Heart left ventricle (tissue), 13 donors: ENCODE measurements at regions not wholly inside any gene's neighbourhood (a gene's known extent, or its start where the extent isn't known, plus 50 kb on each side); places are given as distances from the start of the nearest gene placed in this dataset.

Experiments
- POLR2A ChIP-seq, 2 donors: fragments of 450-650 bp; IDR thresholded peaks; one replicate each; pipeline ENCODE4 v1.6.1; 2017; ENCODE audit warnings: antibody characterized with exemption in 2 of 2, mild to moderate bottlenecking in 2 of 2, moderate library complexity in 2 of 2
- TF ChIP-seq, protein P1 (sequence below), 12 donors: fragments of 200-600 bp; sonication (generic) in 4 of 12; IDR thresholded peaks; one replicate each; pipeline versions ENCODE4 v1.5.0 to v1.8.0; 2018 to 2022; ENCODE audit warnings: antibody characterized with exemption in 12 of 12, mild to moderate bottlenecking in 5 of 12
- donor health status: ischemic (EF 13 %, LVEDD 7.1; RV severe dilation, severe dysfunction).
- donor health status: DM: no; HTN: yes; CAD: no.
- donor health status: DM: no; HTN: no; CAD: no.
- donor health status: ischemic (EF 25% LVEDD 6.9; RV normal size, moderate dysfunction).
- donor health status: ischemic (EF 25% LVEDD 5.7; RV mildly dilated, moderate dysfunction).
- donor health status: ischemic (EF 35%, LVEDD 5.7; RV mildly dilated, moderate dysfunction).
- donor health status: nonischemic (EF 11% LVEDD 7.7; RV severe dilation, severe dysfunction).
- donor health status: DM: yes; HTN: yes; CAD: no.
- donor health status: PGD.
- donor health status: ischemic (EF 29% LVEDD 5.4; RV normal size, mild dysfunction).
- donor health status: nonischemic (EF 23%, LVEDD 6.1; RV moderate dilation, normal function).

DNA sequence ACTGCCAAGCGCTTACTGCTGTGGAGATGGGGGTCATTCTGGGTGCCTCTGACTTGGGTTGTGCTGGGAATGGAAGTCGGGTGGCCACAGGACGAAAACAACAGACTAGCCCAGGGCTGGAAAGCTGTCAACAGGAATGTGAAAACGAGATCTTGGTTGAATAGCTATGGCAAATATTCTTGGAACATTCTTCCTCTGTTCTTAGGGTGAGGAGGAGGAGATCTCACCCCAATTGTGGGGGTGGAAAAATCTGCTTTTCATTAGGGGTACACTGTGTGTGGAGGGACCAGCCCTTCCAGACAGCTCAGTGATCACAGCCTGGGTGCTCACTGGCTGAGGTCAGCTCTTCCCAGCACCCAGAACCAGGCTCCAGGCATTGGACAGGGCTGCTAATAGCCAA is 52.0 kb upstream of the PRSS23 start:
- no peak for TF ChIP-seq POLR2A (IDR thresholded peaks at IDR 0.05)
- TF ChIP-seq, protein P1, sequence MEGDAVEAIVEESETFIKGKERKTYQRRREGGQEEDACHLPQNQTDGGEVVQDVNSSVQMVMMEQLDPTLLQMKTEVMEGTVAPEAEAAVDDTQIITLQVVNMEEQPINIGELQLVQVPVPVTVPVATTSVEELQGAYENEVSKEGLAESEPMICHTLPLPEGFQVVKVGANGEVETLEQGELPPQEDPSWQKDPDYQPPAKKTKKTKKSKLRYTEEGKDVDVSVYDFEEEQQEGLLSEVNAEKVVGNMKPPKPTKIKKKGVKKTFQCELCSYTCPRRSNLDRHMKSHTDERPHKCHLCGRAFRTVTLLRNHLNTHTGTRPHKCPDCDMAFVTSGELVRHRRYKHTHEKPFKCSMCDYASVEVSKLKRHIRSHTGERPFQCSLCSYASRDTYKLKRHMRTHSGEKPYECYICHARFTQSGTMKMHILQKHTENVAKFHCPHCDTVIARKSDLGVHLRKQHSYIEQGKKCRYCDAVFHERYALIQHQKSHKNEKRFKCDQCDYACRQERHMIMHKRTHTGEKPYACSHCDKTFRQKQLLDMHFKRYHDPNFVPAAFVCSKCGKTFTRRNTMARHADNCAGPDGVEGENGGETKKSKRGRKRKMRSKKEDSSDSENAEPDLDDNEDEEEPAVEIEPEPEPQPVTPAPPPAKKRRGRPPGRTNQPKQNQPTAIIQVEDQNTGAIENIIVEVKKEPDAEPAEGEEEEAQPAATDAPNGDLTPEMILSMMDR (IDR thresholded peaks at IDR 0.05), result no peak
